HEK293 (cell line): ENCODE measurements at regions not wholly inside any gene's neighbourhood (a gene's known extent, or its start where the extent isn't known, plus 50 kb on each side); places are given as distances from the start of the nearest gene placed in this dataset.

ENCODE experiments used
- CTCF ChIA-PET: fragments of 350-600 bp; formaldehyde crosslinking; extraction: SDS; loops from one replicate; lab custom pipeline; 2021; ENCODE audit warnings: antibody characterized with exemption; lab: Yijun Ruan, JAX
- POLR2A ChIA-PET: fragments of 300-600 bp; formaldehyde crosslinking; extraction: SDS; loops from one replicate; lab custom pipeline; 2020; ENCODE audit warnings: antibody characterized with exemption, inconsistent platforms; lab: Yijun Ruan, JAX
- H3K27ac ChIP-seq: fragments of 200-500 bp; sonication (Bioruptor generic); 2 replicates; pipeline ENCODE4 v1.5.1; 2014; ENCODE audit warnings: low read depth, low read length, control low read depth, inconsistent platforms; ENCODE audit errors: extremely low read depth
- H3K36me3 ChIP-seq, 2 experiments: fragments of 200-500 bp in 1 of 2; sonication (Bioruptor generic) in 1 of 2; 1 replicate in 1 of 2; 2 replicates in 1 of 2; pipeline ENCODE4 v1.5.1; 2014 to 2017; ENCODE audit warnings: inconsistent platforms in 2 of 2, low read length in 2 of 2; ENCODE audit not compliant: control insufficient read depth in 2 of 2, insufficient read depth in 1 of 2
- H3K4me1 ChIP-seq: fragments of 200-500 bp; sonication (Bioruptor generic); 2 replicates; pipeline ENCODE4 v1.5.1; 2014; ENCODE audit warnings: mild to moderate bottlenecking, low read length, inconsistent platforms; ENCODE audit not compliant: control insufficient read depth, insufficient read depth
- H3K4me3 ChIP-seq: 2 replicates; pipeline ENCODE4 v1.5.1; 2011; ENCODE audit warnings: low read depth, mild to moderate bottlenecking, control low read depth, low read length, moderate library complexity
- H3K9me3 ChIP-seq: fragments of 200-500 bp; sonication (Bioruptor generic); 2 replicates; pipeline ENCODE4 v1.5.1; 2014; ENCODE audit warnings: low read depth, low read length, inconsistent platforms; ENCODE audit not compliant: control insufficient read depth, insufficient read depth
- GLI2 ChIP-seq: fragments of 450-650 bp; formaldehyde crosslinking; IDR thresholded peaks from 2 replicates; pipeline ENCODE4; 2017; ENCODE audit warnings: missing biosample characterization, missing genetic modification characterization, low read depth, borderline replicate concordance
- OVOL3 ChIP-seq: fragments of 450-650 bp; formaldehyde crosslinking; IDR thresholded peaks from 2 replicates; pipeline ENCODE4 v1.5.1; 2016; ENCODE audit warnings: missing biosample characterization, missing genetic modification characterization
- PRDM1 ChIP-seq: fragments of 450-650 bp; formaldehyde crosslinking; IDR thresholded peaks from 2 replicates; pipeline ENCODE4; 2016; ENCODE audit warnings: missing biosample characterization, missing genetic modification characterization
- PRDM10 ChIP-seq: fragments of 450-650 bp; formaldehyde crosslinking; IDR thresholded peaks from 2 replicates; pipeline ENCODE4 v1.5.1; 2016; ENCODE audit warnings: missing biosample characterization, missing genetic modification characterization
- SP3 ChIP-seq: fragments of 450-650 bp; formaldehyde crosslinking; IDR thresholded peaks from 2 replicates; pipeline ENCODE4 v1.5.1; 2016; ENCODE audit warnings: missing biosample characterization, missing genetic modification characterization
- YY1 ChIP-seq: fragments of 450-650 bp; formaldehyde crosslinking; IDR thresholded peaks from 2 replicates; pipeline ENCODE4 v1.5.1; 2018; ENCODE audit warnings: missing biosample characterization, missing genetic modification characterization
- ZBTB20 ChIP-seq: fragments of 450-650 bp; formaldehyde crosslinking; IDR thresholded peaks from 2 replicates; pipeline ENCODE4 v1.5.1; 2016; ENCODE audit warnings: missing biosample characterization, missing genetic modification characterization
- ZBTB8A ChIP-seq: fragments of 450-650 bp; formaldehyde crosslinking; IDR thresholded peaks from 2 replicates; pipeline ENCODE4 v1.5.1; 2016; ENCODE audit warnings: missing biosample characterization, missing genetic modification characterization
- ZEB2 ChIP-seq: fragments of 450-650 bp; formaldehyde crosslinking; IDR thresholded peaks from 2 replicates; pipeline ENCODE4 v1.5.1; 2016; ENCODE audit warnings: missing biosample characterization, missing genetic modification characterization
- ZNF133 ChIP-seq: fragments of 450-650 bp; formaldehyde crosslinking; IDR thresholded peaks from 2 replicates; pipeline ENCODE4 v1.5.1; 2016; ENCODE audit warnings: missing biosample characterization, missing genetic modification characterization
- ZNF155 ChIP-seq: fragments of 450-650 bp; formaldehyde crosslinking; IDR thresholded peaks from 2 replicates; pipeline ENCODE4 v1.5.1; 2016; ENCODE audit warnings: missing biosample characterization, missing genetic modification characterization
- ZNF2 ChIP-seq: fragments of 450-650 bp; formaldehyde crosslinking; IDR thresholded peaks from 2 replicates; pipeline ENCODE4 v1.5.1; 2016; ENCODE audit warnings: missing biosample characterization, missing genetic modification characterization
- ZNF248 ChIP-seq: fragments of 450-650 bp; formaldehyde crosslinking; IDR thresholded peaks from 2 replicates; pipeline ENCODE4 v1.5.1; 2017; ENCODE audit warnings: missing biosample characterization, missing genetic modification characterization
- ZNF280D ChIP-seq: fragments of 450-650 bp; formaldehyde crosslinking; IDR thresholded peaks from 2 replicates; pipeline ENCODE4 v1.5.1; 2016; ENCODE audit warnings: missing biosample characterization, missing genetic modification characterization
- ZNF335 ChIP-seq: fragments of 450-650 bp; formaldehyde crosslinking; conservative IDR thresholded peaks from 2 replicates; pipeline ENCODE4 v1.5.1; 2016; ENCODE audit warnings: missing biosample characterization, missing genetic modification characterization
- ZNF366 ChIP-seq: fragments of 450-650 bp; formaldehyde crosslinking; conservative IDR thresholded peaks from 2 replicates; pipeline ENCODE4 v1.5.1; 2016; ENCODE audit warnings: missing biosample characterization, missing genetic modification characterization
- ZNF37A ChIP-seq: fragments of 450-650 bp; IDR thresholded peaks from 2 replicates; pipeline ENCODE4 v1.5.1; 2018; ENCODE audit warnings: missing biosample characterization, missing genetic modification characterization
- ZNF394 ChIP-seq: fragments of 450-650 bp; formaldehyde crosslinking; IDR thresholded peaks from 2 replicates; pipeline ENCODE4 v1.5.1; 2016; ENCODE audit warnings: missing biosample characterization, missing genetic modification characterization, mild to moderate bottlenecking, moderate library complexity, borderline replicate concordance
- ZNF658 ChIP-seq: fragments of 450-650 bp; formaldehyde crosslinking; IDR thresholded peaks from 2 replicates; pipeline ENCODE4; 2016; ENCODE audit warnings: missing biosample characterization, missing genetic modification characterization
- ZNF664 ChIP-seq: fragments of 450-650 bp; formaldehyde crosslinking; IDR thresholded peaks from 2 replicates; pipeline ENCODE4 v1.5.1; 2016; ENCODE audit warnings: missing biosample characterization, missing genetic modification characterization
- ZNF768 ChIP-seq: fragments of 450-650 bp; formaldehyde crosslinking; IDR thresholded peaks from 2 replicates; pipeline ENCODE4 v1.5.1; 2018; ENCODE audit warnings: missing biosample characterization, mild to moderate bottlenecking, missing genetic modification characterization
- ZNF830 ChIP-seq: fragments of 450-650 bp; IDR thresholded peaks from 2 replicates; pipeline ENCODE4 v1.5.0; 2018; ENCODE audit warnings: missing biosample characterization, missing genetic modification characterization, low read depth, mild to moderate bottlenecking, moderate library complexity
- ZSCAN4 ChIP-seq: fragments of 450-650 bp; formaldehyde crosslinking; IDR thresholded peaks from 2 replicates; pipeline ENCODE4 v1.5.1; 2017; ENCODE audit warnings: missing biosample characterization, missing genetic modification characterization
- TF ChIP-seq, protein P1 (sequence below): fragments of 450-650 bp; formaldehyde crosslinking; optimal IDR thresholded peaks from 2 replicates; pipeline ENCODE3; 2016; ENCODE audit warnings: missing biosample characterization, mild to moderate bottlenecking, missing genetic modification characterization
- TF ChIP-seq, protein P2 (sequence below): fragments of 450-650 bp; formaldehyde crosslinking; IDR thresholded peaks from 2 replicates; pipeline ENCODE4 v1.5.1; 2016; ENCODE audit warnings: missing biosample characterization, missing genetic modification characterization

DNA sequence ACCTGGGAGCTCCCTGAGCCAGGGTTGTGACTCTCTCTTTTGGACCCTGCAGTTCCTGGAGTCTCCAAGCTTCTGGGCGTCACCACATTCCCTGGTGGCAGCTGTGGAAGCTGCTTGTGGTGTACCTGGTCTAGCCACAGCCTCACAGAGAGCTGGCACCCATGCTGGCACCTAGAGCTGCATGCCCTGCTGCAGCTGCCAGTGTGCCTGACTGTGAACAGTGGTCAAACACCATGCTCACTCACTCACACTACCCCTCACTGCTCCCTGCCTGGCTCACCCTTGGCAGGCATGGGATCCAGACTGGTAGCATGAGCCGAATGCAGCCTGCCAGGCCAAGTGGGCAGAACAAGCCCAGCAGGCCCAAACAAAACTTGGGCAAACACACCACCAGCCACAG, 66.6 kb downstream of the NAA11 start (continued):
- no peak for TF ChIP-seq ZSCAN4 (tag by site-specific recombination)

DNA sequence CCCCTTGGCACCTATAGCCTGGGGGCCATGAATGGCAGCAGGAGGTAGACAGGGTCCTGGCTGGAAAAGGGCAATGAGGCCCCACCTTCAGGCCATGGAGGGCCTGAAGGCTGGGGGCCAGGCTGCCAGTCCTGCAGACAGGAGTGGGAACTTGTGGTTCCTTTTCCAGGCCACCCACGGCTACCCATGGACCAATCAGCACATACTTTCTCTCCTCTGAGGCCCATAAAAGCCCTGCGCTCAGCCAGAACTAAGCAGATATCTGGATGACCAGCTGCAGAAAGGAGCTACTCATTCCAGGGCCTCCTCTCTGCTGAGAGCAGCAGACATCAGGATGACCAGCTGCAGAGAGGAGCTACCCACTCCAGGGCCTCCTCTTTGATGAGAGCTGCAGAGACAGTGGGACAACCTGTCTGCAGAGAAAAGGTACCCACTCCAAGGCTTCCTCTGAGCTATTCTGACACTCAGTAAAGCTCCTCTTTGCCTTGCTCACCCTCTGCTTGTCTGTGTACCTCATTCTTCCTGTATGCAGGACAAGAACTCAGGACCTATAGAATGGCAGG, 67.2 kb downstream of the NAA11 start:
- Histone ChIP-seq H3K4me1 (no peaks in the 10 kb centered on the region), H3K9me3 (no peaks in the 10 kb centered on the region), H3K4me3 (no peak overlapping the region), H3K36me3 (no peaks in the 10 kb centered on the region), H3K27ac (no peak overlapping the region)
- TF ChIP-seq ZBTB20 (tag by site-specific recombination): no peak
- TF ChIP-seq, protein P1, sequence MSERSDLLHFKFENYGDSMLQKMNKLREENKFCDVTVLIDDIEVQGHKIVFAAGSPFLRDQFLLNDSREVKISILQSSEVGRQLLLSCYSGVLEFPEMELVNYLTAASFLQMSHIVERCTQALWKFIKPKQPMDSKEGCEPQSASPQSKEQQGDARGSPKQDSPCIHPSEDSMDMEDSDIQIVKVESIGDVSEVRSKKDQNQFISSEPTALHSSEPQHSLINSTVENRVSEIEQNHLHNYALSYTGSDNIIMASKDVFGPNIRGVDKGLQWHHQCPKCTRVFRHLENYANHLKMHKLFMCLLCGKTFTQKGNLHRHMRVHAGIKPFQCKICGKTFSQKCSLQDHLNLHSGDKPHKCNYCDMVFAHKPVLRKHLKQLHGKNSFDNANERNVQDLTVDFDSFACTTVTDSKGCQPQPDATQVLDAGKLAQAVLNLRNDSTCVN (tag by site-specific recombination): no peak
- TF ChIP-seq GLI2 (tag by site-specific recombination): no peak
- TF ChIP-seq YY1 (tag by site-specific recombination): no peak
- TF ChIP-seq ZNF768: no peak
- TF ChIP-seq OVOL3 (tag by site-specific recombination): no peak
- TF ChIP-seq ZNF830: no peak
- TF ChIP-seq PRDM1 (tag by site-specific recombination): no peak
- no peak for TF ChIP-seq ZNF133 (tag by site-specific recombination)
- TF ChIP-seq ZNF155 (tag by site-specific recombination): no peak
- TF ChIP-seq ZEB2 (tag by site-specific recombination): no peak
- no peak for TF ChIP-seq ZNF394
- ChIA-PET POLR2A (no interaction called here), CTCF (no interaction called here)

DNA sequence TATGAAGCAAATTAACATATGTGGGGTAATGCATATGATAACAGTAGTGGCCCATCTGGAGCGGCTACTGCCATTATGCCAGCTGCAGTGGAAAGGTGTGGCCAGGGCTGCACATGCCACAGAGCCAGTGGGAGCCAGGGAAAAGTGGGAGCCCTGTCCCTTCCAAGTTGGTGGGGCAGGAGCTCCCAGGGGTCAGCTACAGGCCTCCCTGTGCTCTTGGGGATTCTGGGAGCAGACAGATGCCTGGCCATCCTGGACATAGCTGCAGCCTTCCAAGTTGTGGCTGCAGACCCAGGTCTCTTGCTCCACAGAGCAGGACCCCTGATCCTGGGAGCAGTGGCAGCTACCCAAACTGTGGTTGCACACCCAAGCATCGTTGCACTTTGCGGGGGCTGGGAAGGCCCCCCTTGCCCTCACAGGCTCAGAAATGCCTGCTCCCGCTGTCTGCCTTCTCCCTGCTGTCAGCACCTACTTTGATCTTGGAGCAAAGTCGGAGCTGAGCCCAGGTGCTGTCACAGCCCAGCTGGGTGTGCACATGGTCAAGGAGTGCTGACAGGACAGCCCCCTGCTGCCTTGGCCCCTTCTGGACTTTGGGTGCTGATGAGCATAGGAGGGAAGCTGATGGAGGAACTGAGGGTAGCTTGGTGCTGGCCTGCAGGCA, 67.8 kb downstream of the NAA11 start:
- ChIA-PET CTCF (no interaction called here), POLR2A (no interaction called here)
- H3K4me1 ChIP-seq: no peaks in the 10 kb centered on the region
- no peaks in the 10 kb centered on the region for H3K9me3 ChIP-seq
- H3K27ac ChIP-seq: no peak overlapping the region
- H3K4me3 ChIP-seq: no peak overlapping the region
- H3K36me3 ChIP-seq: no peaks in the 10 kb centered on the region
- TF ChIP-seq ZBTB20 (tag by site-specific recombination) (no peak), ZBTB8A (tag by site-specific recombination) (no peak), ZNF248 (tag by site-specific recombination) (no peak), ZNF366 (tag by site-specific recombination) (no peak), ZNF280D (tag by site-specific recombination) (no peak), ZNF2 (no peak), ZNF664 (tag by site-specific recombination) (no peak), SP3 (tag by site-specific recombination) (no peak), PRDM10 (no peak), ZNF335 (tag by site-specific recombination) (no peak), ZNF658 (no peak), ZNF37A (tag by site-specific recombination) (no peak)
- TF ChIP-seq, protein P2, sequence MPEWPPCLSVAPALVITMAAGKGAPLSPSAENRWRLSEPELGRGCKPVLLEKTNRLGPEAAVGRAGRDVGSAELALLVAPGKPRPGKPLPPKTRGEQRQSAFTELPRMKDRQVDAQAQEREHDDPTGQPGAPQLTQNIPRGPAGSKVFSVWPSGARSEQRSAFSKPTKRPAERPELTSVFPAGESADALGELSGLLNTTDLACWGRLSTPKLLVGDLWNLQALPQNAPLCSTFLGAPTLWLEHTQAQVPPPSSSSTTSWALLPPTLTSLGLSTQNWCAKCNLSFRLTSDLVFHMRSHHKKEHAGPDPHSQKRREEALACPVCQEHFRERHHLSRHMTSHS (tag by site-specific recombination): no peak
